ENCODE measurements at regions not wholly inside any gene's neighbourhood (a gene's known extent, or its start where the extent isn't known, plus 50 kb on each side); places are given as distances from the start of the nearest gene placed in this dataset.

GRCh38 chr14:98187281-98187680 is 1084.7 kb downstream of the BCL11B start:
- Histone ChIP-seq H3K4me3 (no peak overlapping the region), H3K27me3 (no peaks in the 10 kb centered on the region), H3K9me3 (no peaks in the 10 kb centered on the region), H3K27ac (no peak overlapping the region), H3K36me3 (no peaks in the 10 kb centered on the region), H3K4me1 (no peaks in the 10 kb centered on the region)
- TF ChIP-seq POLR2A (IDR thresholded peaks at IDR 0.05) = no peak
- TF ChIP-seq EP300 (IDR thresholded peaks at IDR 0.05) = no peak
- no peak for TF ChIP-seq CTCF (IDR thresholded peaks at IDR 0.05)
- TF ChIP-seq POLR2AphosphoS5 (IDR thresholded peaks at IDR 0.05) = no peak
- WGBS = 73% methylated on average over 2 of the region's 2 CpGs
- DNase-seq (ENCODE audit: low spot score in 2 of 2) = no peak

GRCh38 chr14:98189062-98189461 is 1082.9 kb downstream of the BCL11B start:
- H3K36me3 ChIP-seq = no peaks in the 10 kb centered on the region
- DNase-seq (ENCODE audit: low spot score in 2 of 2) = no peak
- no peak overlapping the region for H3K4me3 ChIP-seq
- H3K27me3 ChIP-seq = no peaks in the 10 kb centered on the region
- no peak for TF ChIP-seq POLR2AphosphoS5 (IDR thresholded peaks at IDR 0.05)
- no peak overlapping the region for H3K27ac ChIP-seq
- no peaks in the 10 kb centered on the region for H3K9me3 ChIP-seq
- H3K4me1 ChIP-seq = no peaks in the 10 kb centered on the region
- WGBS = 79% methylated on average over 1 of the region's 1 CpG

GRCh38 chr14:98189511-98189910 is 1082.5 kb downstream of the BCL11B start:
- Histone ChIP-seq H3K27ac (no peak overlapping the region), H3K9me3 (no peaks in the 10 kb centered on the region), H3K4me1 (no peaks in the 10 kb centered on the region), H3K27me3 (no peaks in the 10 kb centered on the region), H3K36me3 (no peaks in the 10 kb centered on the region), H3K4me3 (no peak overlapping the region)
- TF ChIP-seq POLR2A (IDR thresholded peaks at IDR 0.05) (no peak), EP300 (IDR thresholded peaks at IDR 0.05) (no peak), POLR2AphosphoS5 (IDR thresholded peaks at IDR 0.05) (no peak), CTCF (IDR thresholded peaks at IDR 0.05) (no peak)
- 81% methylated on average over 9 of the region's 9 CpGs for WGBS
- DNase-seq (ENCODE audit: low spot score in 2 of 2) = no peak

- Histone ChIP-seq H3K4me3 (no peak overlapping the region), H3K27ac (no peak overlapping the region), H3K27me3 (no peaks in the 10 kb centered on the region), H3K9me3 (no peaks in the 10 kb centered on the region), H3K4me1 (no peaks in the 10 kb centered on the region), H3K36me3 (no peaks in the 10 kb centered on the region)
- no peak for DNase-seq (ENCODE audit: low spot score in 2 of 2)
- TF ChIP-seq POLR2A (IDR thresholded peaks at IDR 0.05) = no peak
- no peak for TF ChIP-seq EP300 (IDR thresholded peaks at IDR 0.05)
- TF ChIP-seq CTCF (IDR thresholded peaks at IDR 0.05) = no peak
- no peak for TF ChIP-seq POLR2AphosphoS5 (IDR thresholded peaks at IDR 0.05)
- WGBS = 88% methylated on average over 1 of the region's 1 CpG
Observed at GRCh38 chr14:98189944-98190343, 1082.1 kb downstream of the BCL11B start.

GRCh38 chr14:98192946-98193345 is 1079.1 kb downstream of the BCL11B start:
- no peak overlapping the region for H3K4me3 ChIP-seq
- H3K27ac ChIP-seq = no peak overlapping the region
- no peaks in the 10 kb centered on the region for H3K27me3 ChIP-seq
- no peaks in the 10 kb centered on the region for H3K36me3 ChIP-seq
- H3K9me3 ChIP-seq = no peaks in the 10 kb centered on the region
- WGBS = 95% methylated on average over 2 of the region's 2 CpGs
- no peak for TF ChIP-seq EP300 (IDR thresholded peaks at IDR 0.05)
- no peak for TF ChIP-seq POLR2A (IDR thresholded peaks at IDR 0.05)
- TF ChIP-seq POLR2AphosphoS5 (IDR thresholded peaks at IDR 0.05) = no peak
- TF ChIP-seq CTCF (IDR thresholded peaks at IDR 0.05) = no peak
- DNase-seq (ENCODE audit: low spot score in 2 of 2) = no peak
- H3K4me1 ChIP-seq = no peaks in the 10 kb centered on the region

- no peak for TF ChIP-seq POLR2AphosphoS5 (IDR thresholded peaks at IDR 0.05)
- no peak for TF ChIP-seq EP300 (IDR thresholded peaks at IDR 0.05)
- no peak for TF ChIP-seq CTCF (IDR thresholded peaks at IDR 0.05)
- TF ChIP-seq POLR2A (IDR thresholded peaks at IDR 0.05) = no peak
- WGBS = 77% methylated on average over 2 of the region's 2 CpGs
- DNase-seq (ENCODE audit: low spot score in 2 of 2) = no peak
- H3K4me3 ChIP-seq = no peak overlapping the region
- no peaks in the 10 kb centered on the region for H3K9me3 ChIP-seq
- H3K27me3 ChIP-seq = no peaks in the 10 kb centered on the region
- no peaks in the 10 kb centered on the region for H3K4me1 ChIP-seq
- H3K27ac ChIP-seq = no peak overlapping the region
- no peaks in the 10 kb centered on the region for H3K36me3 ChIP-seq
Observed at GRCh38 chr14:98194821-98195220, 1077.2 kb downstream of the BCL11B start.

Data from suprapubic skin (tissue), 4 donors.